ENCODE measurements at regions not wholly inside any gene's neighbourhood (a gene's known extent, or its start where the extent isn't known, plus 50 kb on each side); places are given as distances from the start of the nearest gene placed in this dataset.
"Not testable (repeated sequence)": the region's sequence is repeated elsewhere in the genome, so short reads cannot be mapped to it uniquely, and the experiment has no call there.

- DNase-seq (ENCODE audit: low spot score) = no peak
Observed at GRCh38 chr11:121866754-121867153, 249.3 kb downstream of the BLID start.

GRCh38 chr11:121864660-121865059 lies 251.4 kb downstream of the BLID start:
- no peak for DNase-seq (ENCODE audit: low spot score)

- DNase-seq (ENCODE audit: low spot score) = no peak
Observed at GRCh38 chr11:121863126-121863525, 252.9 kb downstream of the BLID start.

GRCh38 chr11:121855138-121855537 lies 260.9 kb downstream of the BLID start:
- DNase-seq (ENCODE audit: low spot score) = not testable (repeated sequence)

GRCh38 chr11:121844016-121844415 lies 272.0 kb downstream of the BLID start:
- no peak for DNase-seq (ENCODE audit: low spot score)

GRCh38 chr11:121842192-121842585 lies 273.8 kb downstream of the BLID start:
- no peak for DNase-seq (ENCODE audit: low spot score)

GRCh38 chr11:121841487-121842191 lies 274.4 kb downstream of the BLID start:
- no peak for DNase-seq (ENCODE audit: low spot score)

- no peak for DNase-seq (ENCODE audit: low spot score)
Observed at GRCh38 chr11:121839781-121840180, 276.2 kb downstream of the BLID start.

- DNase-seq (ENCODE audit: low spot score) = no peak
Observed at GRCh38 chr11:121838571-121838970, 277.4 kb downstream of the BLID start.

- DNase-seq (ENCODE audit: low spot score) = no peak
Observed at GRCh38 chr11:121833970-121834369, 282.0 kb downstream of the BLID start.

- no peak for DNase-seq (ENCODE audit: low spot score)
Observed at GRCh38 chr11:121829159-121829643, 286.8 kb downstream of the BLID start.

- no peak for DNase-seq (ENCODE audit: low spot score)
Observed at GRCh38 chr11:121814962-121815361, 301.1 kb downstream of the BLID start.

GRCh38 chr11:121814296-121814695 lies 301.7 kb downstream of the BLID start:
- no peak for DNase-seq (ENCODE audit: low spot score)

- no peak for DNase-seq (ENCODE audit: low spot score)
Observed at GRCh38 chr11:121810291-121810690, 305.7 kb downstream of the BLID start.

- no peak for DNase-seq (ENCODE audit: low spot score)
Observed at GRCh38 chr11:121808096-121808495, 307.9 kb downstream of the BLID start.

- no peak for DNase-seq (ENCODE audit: low spot score)
Observed at GRCh38 chr11:121807051-121807450, 309.0 kb downstream of the BLID start.

GRCh38 chr11:121802542-121802941 lies 313.5 kb downstream of the BLID start:
- peak; percentile 20 for DNase-seq (ENCODE audit: low spot score)

GRCh38 chr11:121801781-121802180 lies 314.2 kb downstream of the BLID start:
- no peak for DNase-seq (ENCODE audit: low spot score)

- no peak for DNase-seq (ENCODE audit: low spot score)
Observed at GRCh38 chr11:121801394-121801748, 314.6 kb downstream of the BLID start.

GRCh38 chr11:121800731-121801393 lies 315.2 kb downstream of the BLID start:
- DNase-seq (ENCODE audit: low spot score) = no peak

- no peak for DNase-seq (ENCODE audit: low spot score)
Observed at GRCh38 chr11:121800240-121800639, 315.8 kb downstream of the BLID start.

- DNase-seq (ENCODE audit: low spot score) = no peak
Observed at GRCh38 chr11:121797496-121797895, 318.5 kb downstream of the BLID start.

GRCh38 chr11:121795174-121795573 lies 320.8 kb downstream of the BLID start:
- no peak for DNase-seq (ENCODE audit: low spot score)
